Smooth muscle cell (in vitro differentiated cells): ENCODE measurements at regions not wholly inside any gene's neighbourhood (a gene's known extent, or its start where the extent isn't known, plus 50 kb on each side); places are given as distances from the start of the nearest gene placed in this dataset.

Experiments used
- DNase-seq: peaks from one replicate; lab custom pipeline; 2025; ENCODE audit not compliant: unreplicated experiment; lab: John Stamatoyannopoulos, UW
- H2AFZ ChIP-seq: fragments of 200-600 bp; sonication (generic); 2 replicates; pipeline ENCODE4 v1.6.0; 2016; ENCODE audit warnings: antibody characterized with exemption, low read depth, mild to moderate bottlenecking
- H3F3A ChIP-seq: fragments of 200-600 bp; sonication (generic); 2 replicates; pipeline ENCODE4 v1.6.0; 2017; ENCODE audit warnings: antibody characterized with exemption, low read depth
- H3K27ac ChIP-seq: fragments of 200-600 bp; sonication (generic); 2 replicates; pipeline ENCODE4 v1.5.1; 2016; ENCODE audit warnings: low read depth, mild to moderate bottlenecking
- H3K27me3 ChIP-seq: fragments of 200-600 bp; sonication (generic); 2 replicates; pipeline ENCODE4 v1.6.1; 2016; ENCODE audit warnings: low read depth, mild to moderate bottlenecking
- H3K36me3 ChIP-seq: fragments of 200-600 bp; sonication (generic); 2 replicates; pipeline ENCODE4 v1.5.1; 2016; ENCODE audit warnings: low read depth
- H3K4me1 ChIP-seq: fragments of 200-600 bp; sonication (generic); 2 replicates; pipeline ENCODE4 v1.5.1; 2016; ENCODE audit warnings: low read depth
- H3K4me2 ChIP-seq: fragments of 200-600 bp; sonication (generic); 2 replicates; pipeline ENCODE4 v1.6.0; 2016; ENCODE audit warnings: mild to moderate bottlenecking
- H3K4me3 ChIP-seq: fragments of 200-600 bp; sonication (generic); 2 replicates; pipeline ENCODE4 v1.5.1; 2016; ENCODE audit warnings: mild to moderate bottlenecking
- H3K79me2 ChIP-seq: fragments of 200-600 bp; sonication (generic); 2 replicates; pipeline ENCODE4 v1.6.0; 2016; ENCODE audit warnings: low read depth, mild to moderate bottlenecking
- H3K9ac ChIP-seq: fragments of 200-600 bp; sonication (generic); 2 replicates; pipeline ENCODE4 v1.6.0; 2016; ENCODE audit warnings: low read depth
- H3K9me3 ChIP-seq: fragments of 200-600 bp; sonication (generic); replicated peaks from 2 replicates; pipeline ENCODE4 v1.5.1; 2016; ENCODE audit warnings: low read depth
- H4K20me1 ChIP-seq: fragments of 200-600 bp; sonication (generic); 2 replicates; pipeline ENCODE4 v1.6.0; 2016; ENCODE audit warnings: low read depth
- WGBS: methylation state at CpG from one replicate; pipeline ENCODE4 v1.1.7; 2016; ENCODE audit warnings: low lambda C conversion rate; 5-methylcytosine and 5-hydroxymethylcytosine counted together
- TF ChIP-seq, protein P1 (sequence below): fragments of 200-600 bp; sonication (generic); IDR thresholded peaks from 2 replicates; pipeline ENCODE4 v1.5.1; 2017; ENCODE audit warnings: borderline replicate concordance, mild to moderate bottlenecking, antibody characterized with exemption; ENCODE audit not compliant: insufficient read depth, poor library complexity, severe bottlenecking

DNA sequence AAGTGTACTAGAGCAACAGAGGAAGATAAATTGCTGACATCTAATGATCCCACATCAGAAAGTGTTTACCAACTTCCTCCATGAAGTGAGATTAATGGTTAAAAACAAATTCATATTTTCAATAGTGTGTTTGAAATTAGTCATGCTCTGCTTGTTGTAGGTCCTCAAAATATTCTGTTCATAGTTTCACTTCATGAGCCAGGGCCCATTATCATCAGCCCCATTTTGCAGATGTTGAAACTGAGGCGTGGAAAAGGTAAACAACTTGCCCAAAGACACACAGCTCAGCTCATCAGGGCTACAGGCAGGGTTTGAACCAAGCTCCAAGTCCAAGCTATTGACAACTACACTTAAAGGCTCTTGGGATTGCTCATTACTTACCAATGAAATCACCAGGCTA lies 103.5 kb upstream of the PPARGC1A start:
- H2AFZ ChIP-seq, result no peak overlapping the region
- no peaks in the 10 kb centered on the region for H3K27me3 ChIP-seq
- no peak for DNase-seq
- WGBS, result 96% methylated on average over 1 of the region's 1 CpG
- H3K9me3 ChIP-seq, result no peaks in the 10 kb centered on the region
- H3K4me1 ChIP-seq, result no peaks in the 10 kb centered on the region
- H3K4me2 ChIP-seq, result no peak overlapping the region
- TF ChIP-seq, protein P1, sequence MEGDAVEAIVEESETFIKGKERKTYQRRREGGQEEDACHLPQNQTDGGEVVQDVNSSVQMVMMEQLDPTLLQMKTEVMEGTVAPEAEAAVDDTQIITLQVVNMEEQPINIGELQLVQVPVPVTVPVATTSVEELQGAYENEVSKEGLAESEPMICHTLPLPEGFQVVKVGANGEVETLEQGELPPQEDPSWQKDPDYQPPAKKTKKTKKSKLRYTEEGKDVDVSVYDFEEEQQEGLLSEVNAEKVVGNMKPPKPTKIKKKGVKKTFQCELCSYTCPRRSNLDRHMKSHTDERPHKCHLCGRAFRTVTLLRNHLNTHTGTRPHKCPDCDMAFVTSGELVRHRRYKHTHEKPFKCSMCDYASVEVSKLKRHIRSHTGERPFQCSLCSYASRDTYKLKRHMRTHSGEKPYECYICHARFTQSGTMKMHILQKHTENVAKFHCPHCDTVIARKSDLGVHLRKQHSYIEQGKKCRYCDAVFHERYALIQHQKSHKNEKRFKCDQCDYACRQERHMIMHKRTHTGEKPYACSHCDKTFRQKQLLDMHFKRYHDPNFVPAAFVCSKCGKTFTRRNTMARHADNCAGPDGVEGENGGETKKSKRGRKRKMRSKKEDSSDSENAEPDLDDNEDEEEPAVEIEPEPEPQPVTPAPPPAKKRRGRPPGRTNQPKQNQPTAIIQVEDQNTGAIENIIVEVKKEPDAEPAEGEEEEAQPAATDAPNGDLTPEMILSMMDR, result no peak
- no peaks in the 10 kb centered on the region for H3F3A ChIP-seq
- no peaks in the 10 kb centered on the region for H4K20me1 ChIP-seq
- no peak overlapping the region for H3K9ac ChIP-seq
- H3K36me3 ChIP-seq, result no peaks in the 10 kb centered on the region
- no peaks in the 10 kb centered on the region for H3K79me2 ChIP-seq
- no peak overlapping the region for H3K4me3 ChIP-seq
- no peak overlapping the region for H3K27ac ChIP-seq

DNA sequence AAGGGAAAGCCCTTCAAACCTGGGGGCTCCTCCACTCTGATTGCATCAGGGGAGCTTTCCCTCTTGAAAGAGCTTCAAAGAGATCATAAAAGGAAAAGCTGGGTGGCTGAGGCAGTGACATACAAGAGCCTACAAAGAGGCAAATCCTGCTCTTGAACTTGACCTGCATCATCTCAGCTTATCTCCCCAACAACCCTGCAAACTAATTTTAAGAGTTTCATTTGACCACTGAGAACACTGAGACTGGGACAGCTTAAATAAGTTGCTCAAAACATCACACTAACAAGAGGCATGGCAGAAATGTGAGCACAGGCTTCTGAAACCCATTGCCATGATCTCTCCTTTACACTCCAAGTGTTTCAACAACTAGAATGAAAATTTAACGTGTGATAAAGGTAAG lies 101.6 kb upstream of the PPARGC1A start:
- no peak for DNase-seq
- Histone ChIP-seq H3K27me3 (no peaks in the 10 kb centered on the region), H3K9me3 (no peaks in the 10 kb centered on the region), H2AFZ (no peak overlapping the region), H3K4me3 (no peak overlapping the region), H3K9ac (no peak overlapping the region), H3K27ac (no peak overlapping the region), H4K20me1 (no peaks in the 10 kb centered on the region), H3K4me2 (no peak overlapping the region), H3F3A (no peaks in the 10 kb centered on the region), H3K79me2 (no peaks in the 10 kb centered on the region), H3K4me1 (no peaks in the 10 kb centered on the region), H3K36me3 (no peaks in the 10 kb centered on the region)
- TF ChIP-seq, protein P1, result no peak
- WGBS, result 78% methylated on average over 1 of the region's 1 CpG

- H2AFZ ChIP-seq, result no peak overlapping the region
- H3K9me3 ChIP-seq, result no peaks in the 10 kb centered on the region
- H3F3A ChIP-seq, result no peaks in the 10 kb centered on the region
- H3K9ac ChIP-seq, result no peak overlapping the region
- H3K36me3 ChIP-seq, result no peaks in the 10 kb centered on the region
- 92% methylated on average over 5 of the region's 5 CpGs for WGBS
- H3K27ac ChIP-seq, result no peak overlapping the region
- TF ChIP-seq, protein P1, result no peak
- no peaks in the 10 kb centered on the region for H3K27me3 ChIP-seq
- no peak for DNase-seq
- H3K4me3 ChIP-seq, result no peak overlapping the region
- no peaks in the 10 kb centered on the region for H4K20me1 ChIP-seq
- peaks cover 4% of the 10 kb centered on the region for H3K4me1 ChIP-seq
- H3K4me2 ChIP-seq, result no peak overlapping the region
- no peaks in the 10 kb centered on the region for H3K79me2 ChIP-seq
Observed at GRCh38 chr4:23986270-23986669, 96.4 kb upstream of the PPARGC1A start.

GRCh38 chr4:23981328-23981727 lies 91.5 kb upstream of the PPARGC1A start:
- H2AFZ ChIP-seq, result peak overlapping the region; percentile 72
- H3K4me1 ChIP-seq, result peaks cover 12% of the 10 kb centered on the region
- DNase-seq, result no peak
- H3K79me2 ChIP-seq, result no peaks in the 10 kb centered on the region
- TF ChIP-seq, protein P1, result no peak
- no peaks in the 10 kb centered on the region for H3K9me3 ChIP-seq
- H3K9ac ChIP-seq, result no peak overlapping the region
- H3F3A ChIP-seq, result no peaks in the 10 kb centered on the region
- no peaks in the 10 kb centered on the region for H3K36me3 ChIP-seq
- 46% methylated on average over 1 of the region's 1 CpG for WGBS
- no peak overlapping the region for H3K27ac ChIP-seq
- H3K27me3 ChIP-seq, result no peaks in the 10 kb centered on the region
- no peaks in the 10 kb centered on the region for H4K20me1 ChIP-seq
- H3K4me2 ChIP-seq, result peak overlapping the region; percentile 33
- H3K4me3 ChIP-seq, result no peak overlapping the region
